ENCODE measurements at regions not wholly inside any gene's neighbourhood (a gene's known extent, or its start where the extent isn't known, plus 50 kb on each side); places are given as distances from the start of the nearest gene placed in this dataset.

GRCh38 chr5:106159616-106160015 lies 1511.1 kb downstream of the EFNA5 start:
- no peak for DNase-seq (ENCODE audit: low read depth, low spot score)
- no peak overlapping the region for H3K4me3 ChIP-seq (ENCODE audit: low read depth, low read length)
- TF ChIP-seq, protein P1, sequence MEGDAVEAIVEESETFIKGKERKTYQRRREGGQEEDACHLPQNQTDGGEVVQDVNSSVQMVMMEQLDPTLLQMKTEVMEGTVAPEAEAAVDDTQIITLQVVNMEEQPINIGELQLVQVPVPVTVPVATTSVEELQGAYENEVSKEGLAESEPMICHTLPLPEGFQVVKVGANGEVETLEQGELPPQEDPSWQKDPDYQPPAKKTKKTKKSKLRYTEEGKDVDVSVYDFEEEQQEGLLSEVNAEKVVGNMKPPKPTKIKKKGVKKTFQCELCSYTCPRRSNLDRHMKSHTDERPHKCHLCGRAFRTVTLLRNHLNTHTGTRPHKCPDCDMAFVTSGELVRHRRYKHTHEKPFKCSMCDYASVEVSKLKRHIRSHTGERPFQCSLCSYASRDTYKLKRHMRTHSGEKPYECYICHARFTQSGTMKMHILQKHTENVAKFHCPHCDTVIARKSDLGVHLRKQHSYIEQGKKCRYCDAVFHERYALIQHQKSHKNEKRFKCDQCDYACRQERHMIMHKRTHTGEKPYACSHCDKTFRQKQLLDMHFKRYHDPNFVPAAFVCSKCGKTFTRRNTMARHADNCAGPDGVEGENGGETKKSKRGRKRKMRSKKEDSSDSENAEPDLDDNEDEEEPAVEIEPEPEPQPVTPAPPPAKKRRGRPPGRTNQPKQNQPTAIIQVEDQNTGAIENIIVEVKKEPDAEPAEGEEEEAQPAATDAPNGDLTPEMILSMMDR (IDR thresholded peaks at IDR 0.05; ENCODE audit: low read depth, low read length) = no peak
- in situ Hi-C loops (cut with HindIII; ENCODE audit: low sequenced_read_pairs) = no loop called here

DNA sequence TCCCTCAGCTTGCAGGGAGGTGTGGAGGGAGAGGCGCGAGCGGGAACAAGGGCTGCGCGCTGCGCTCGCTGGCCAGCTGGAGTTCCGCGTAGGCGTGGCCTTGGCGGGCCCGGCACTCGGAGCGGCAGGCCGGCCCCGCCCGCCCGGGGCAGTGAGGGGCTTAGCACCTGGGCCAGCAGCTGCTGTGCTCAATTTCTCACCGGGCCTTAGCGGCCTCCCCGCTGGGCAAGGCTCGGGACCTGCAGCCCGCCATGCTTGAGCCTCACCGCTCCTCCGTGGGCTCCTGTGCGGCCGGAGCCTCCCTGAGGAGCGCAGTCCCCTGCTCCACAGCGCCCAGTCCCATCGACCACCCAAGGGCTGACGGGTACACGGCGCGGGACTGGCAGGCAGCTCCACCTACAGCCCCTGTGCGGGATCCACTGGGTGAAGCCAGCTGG lies 1516.4 kb downstream of the EFNA5 start:
- TF ChIP-seq, protein P1 (IDR thresholded peaks at IDR 0.05; ENCODE audit: low read depth, low read length) = no peak
- H3K4me3 ChIP-seq (ENCODE audit: low read depth, low read length) = no peak overlapping the region
- in situ Hi-C loops (cut with HindIII; ENCODE audit: low sequenced_read_pairs) = no loop called here
- no peak for DNase-seq (ENCODE audit: low read depth, low spot score)

GRCh38 chr5:106152569-106152968 lies 1518.2 kb downstream of the EFNA5 start:
- H3K4me3 ChIP-seq (ENCODE audit: low read depth, low read length) = no peak overlapping the region
- DNase-seq (ENCODE audit: low read depth, low spot score) = no peak
- TF ChIP-seq, protein P1 (IDR thresholded peaks at IDR 0.05; ENCODE audit: low read depth, low read length) = no peak
- in situ Hi-C loops (cut with HindIII; ENCODE audit: low sequenced_read_pairs) = no loop called here

DNA sequence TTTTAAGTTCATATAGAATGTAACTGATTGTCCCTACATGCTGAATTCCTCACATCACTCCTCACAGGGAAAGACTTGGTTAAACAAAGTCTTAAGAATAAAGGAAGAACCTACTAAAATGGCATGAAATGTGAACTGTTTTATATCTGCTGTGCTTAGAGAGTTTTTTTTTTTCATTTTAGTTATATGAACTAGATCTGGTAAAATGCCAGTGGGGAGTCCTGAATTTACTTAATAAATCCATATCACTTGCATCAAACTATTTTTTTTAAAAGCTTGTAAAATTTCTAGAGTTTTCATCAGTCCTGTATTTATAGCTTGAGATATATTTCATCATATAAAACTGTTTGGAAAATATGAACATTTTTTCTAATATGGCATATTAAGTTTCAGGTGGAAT lies 1528.6 kb downstream of the EFNA5 start:
- H3K4me3 ChIP-seq (ENCODE audit: low read depth, low read length) = no peak overlapping the region
- TF ChIP-seq, protein P1 (IDR thresholded peaks at IDR 0.05; ENCODE audit: low read depth, low read length) = no peak
- DNase-seq (ENCODE audit: low read depth, low spot score) = no peak
- in situ Hi-C loops (cut with HindIII; ENCODE audit: low sequenced_read_pairs) = no loop called here

GRCh38 chr5:106140101-106140500 lies 1530.6 kb downstream of the EFNA5 start:
- H3K4me3 ChIP-seq (ENCODE audit: low read depth, low read length) = no peak overlapping the region
- in situ Hi-C loops (cut with HindIII; ENCODE audit: low sequenced_read_pairs) = no loop called here
- TF ChIP-seq, protein P1 (IDR thresholded peaks at IDR 0.05; ENCODE audit: low read depth, low read length) = no peak
- DNase-seq (ENCODE audit: low read depth, low spot score) = peak; percentile 12

DNA sequence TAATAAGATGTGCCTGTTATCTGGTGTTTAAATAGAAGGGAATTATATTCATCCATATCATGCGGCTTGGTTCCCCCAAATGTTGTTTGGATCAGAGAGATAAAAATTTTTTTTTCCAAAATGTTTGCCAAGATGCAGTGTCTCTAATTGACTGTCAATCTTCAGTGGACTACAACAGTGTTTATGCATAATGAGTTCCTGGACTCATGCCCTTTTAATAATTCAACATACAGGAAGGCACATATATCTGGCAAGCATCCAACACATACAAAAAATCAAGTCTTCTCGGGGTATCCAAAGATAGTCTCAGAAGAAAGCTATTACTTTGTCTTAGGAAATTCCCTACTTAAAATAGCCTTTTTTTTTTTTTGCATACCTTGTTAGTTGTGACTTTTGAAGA lies 1534.7 kb downstream of the EFNA5 start:
- TF ChIP-seq, protein P1 (IDR thresholded peaks at IDR 0.05; ENCODE audit: low read depth, low read length) = no peak
- in situ Hi-C loops (cut with HindIII; ENCODE audit: low sequenced_read_pairs) = no loop called here
- no peak for DNase-seq (ENCODE audit: low read depth, low spot score)
- no peak overlapping the region for H3K4me3 ChIP-seq (ENCODE audit: low read depth, low read length)

DNA sequence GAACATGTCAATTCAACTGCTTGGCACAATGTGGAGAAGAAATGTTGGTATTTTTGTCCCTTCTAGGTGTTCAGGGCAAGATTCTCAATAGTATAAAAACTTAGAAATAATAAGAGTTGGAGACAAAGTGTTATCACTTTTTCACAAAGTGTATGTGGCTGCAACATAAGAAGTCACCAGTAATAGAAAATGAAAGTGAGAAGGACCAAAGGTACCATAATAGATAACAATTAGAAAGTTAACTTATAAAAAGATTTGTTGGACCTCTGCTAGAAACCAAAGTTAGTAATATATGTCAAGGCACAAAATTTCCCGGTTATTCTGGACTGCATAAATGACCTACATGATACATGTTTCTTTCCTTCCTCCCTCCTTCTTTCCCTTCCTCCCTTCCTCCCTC lies 1535.3 kb downstream of the EFNA5 start:
- in situ Hi-C loops (cut with HindIII; ENCODE audit: low sequenced_read_pairs) = no loop called here
- TF ChIP-seq, protein P1 (IDR thresholded peaks at IDR 0.05; ENCODE audit: low read depth, low read length) = no peak

More for the DNA sequence above, 1535.3 kb downstream of the EFNA5 start:
- H3K4me3 ChIP-seq (ENCODE audit: low read depth, low read length) = no peak overlapping the region
- DNase-seq (ENCODE audit: low read depth, low spot score) = no peak
